Left ventricle myocardium inferior (tissue), 1 donor: ENCODE measurements at regions not wholly inside any gene's neighbourhood (a gene's known extent, or its start where the extent isn't known, plus 50 kb on each side); places are given as distances from the start of the nearest gene placed in this dataset.

Source experiments
- DNase-seq: peaks from one replicate; pipeline ENCODE4 v3.0.0-alpha.2; 2020
- H3K27ac ChIP-seq: fragments of 200-600 bp; replicated peaks from 2 replicates; pipeline ENCODE4 v1.8.0; 2021
- H3K27me3 ChIP-seq: fragments of 200-600 bp; 2 replicates; pipeline ENCODE4 v1.8.0; 2021; ENCODE audit warnings: low read depth
- H3K36me3 ChIP-seq: fragments of 200-600 bp; 2 replicates; pipeline ENCODE4 v1.8.0; 2021
- H3K4me1 ChIP-seq: fragments of 200-600 bp; 2 replicates; pipeline ENCODE4 v1.8.0; 2021
- H3K4me3 ChIP-seq: fragments of 200-600 bp; 2 replicates; pipeline ENCODE4 v1.8.0; 2021; ENCODE audit warnings: mild to moderate bottlenecking, moderate library complexity
- H3K9me3 ChIP-seq: fragments of 200-600 bp; replicated peaks from 2 replicates; pipeline ENCODE4 v1.8.0; 2021
- intact Hi-C: fragments of 100-400 bp; cut with micrococcal nuclease; formaldehyde crosslinking; loops from one replicate; pipeline ENCODE4 v1.11.0; 2022
- TF ChIP-seq, protein P1 (sequence below): fragments of 200-600 bp; IDR thresholded peaks from 2 replicates; pipeline ENCODE4 v1.8.0; 2021; ENCODE audit warnings: antibody characterized with exemption, mild to moderate bottlenecking, borderline replicate concordance
- donor health status: DM: no; HTN: yes; CAD: no; lungs with severe emphysema.

GRCh38 chr6:19465760-19466159 is 371.4 kb upstream of the ID4 start:
- Histone ChIP-seq H3K4me3 (no peak overlapping the region), H3K9me3 (no peaks in the 10 kb centered on the region), H3K4me1 (no peaks in the 10 kb centered on the region), H3K27me3 (no peaks in the 10 kb centered on the region), H3K36me3 (no peaks in the 10 kb centered on the region), H3K27ac (no peak overlapping the region)
- intact Hi-C loops: no loop called here
- no peak for DNase-seq
- TF ChIP-seq, protein P1, sequence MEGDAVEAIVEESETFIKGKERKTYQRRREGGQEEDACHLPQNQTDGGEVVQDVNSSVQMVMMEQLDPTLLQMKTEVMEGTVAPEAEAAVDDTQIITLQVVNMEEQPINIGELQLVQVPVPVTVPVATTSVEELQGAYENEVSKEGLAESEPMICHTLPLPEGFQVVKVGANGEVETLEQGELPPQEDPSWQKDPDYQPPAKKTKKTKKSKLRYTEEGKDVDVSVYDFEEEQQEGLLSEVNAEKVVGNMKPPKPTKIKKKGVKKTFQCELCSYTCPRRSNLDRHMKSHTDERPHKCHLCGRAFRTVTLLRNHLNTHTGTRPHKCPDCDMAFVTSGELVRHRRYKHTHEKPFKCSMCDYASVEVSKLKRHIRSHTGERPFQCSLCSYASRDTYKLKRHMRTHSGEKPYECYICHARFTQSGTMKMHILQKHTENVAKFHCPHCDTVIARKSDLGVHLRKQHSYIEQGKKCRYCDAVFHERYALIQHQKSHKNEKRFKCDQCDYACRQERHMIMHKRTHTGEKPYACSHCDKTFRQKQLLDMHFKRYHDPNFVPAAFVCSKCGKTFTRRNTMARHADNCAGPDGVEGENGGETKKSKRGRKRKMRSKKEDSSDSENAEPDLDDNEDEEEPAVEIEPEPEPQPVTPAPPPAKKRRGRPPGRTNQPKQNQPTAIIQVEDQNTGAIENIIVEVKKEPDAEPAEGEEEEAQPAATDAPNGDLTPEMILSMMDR: no peak

DNA sequence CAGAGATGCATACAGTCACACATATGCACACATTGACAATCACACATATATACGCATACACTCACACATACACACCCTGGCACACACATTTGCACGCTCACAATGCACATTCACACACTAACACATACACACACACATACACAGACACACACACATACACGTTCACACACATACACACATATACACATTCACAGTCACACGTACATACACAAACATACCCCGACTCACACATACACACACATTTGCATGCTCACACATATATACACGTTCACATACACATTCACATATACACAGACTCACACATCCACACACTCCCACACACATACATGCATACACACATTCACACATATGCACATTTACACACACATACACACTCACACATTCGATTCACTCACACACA is 366.8 kb upstream of the ID4 start:
- intact Hi-C loops: no loop called here
- no peaks in the 10 kb centered on the region for H3K27me3 ChIP-seq
- H3K4me3 ChIP-seq: no peak overlapping the region
- no peaks in the 10 kb centered on the region for H3K9me3 ChIP-seq
- DNase-seq: no peak
- no peaks in the 10 kb centered on the region for H3K4me1 ChIP-seq
- H3K27ac ChIP-seq: no peak overlapping the region
- TF ChIP-seq, protein P1: no peak
- no peaks in the 10 kb centered on the region for H3K36me3 ChIP-seq

GRCh38 chr6:19472153-19472552 is 365.0 kb upstream of the ID4 start:
- no peaks in the 10 kb centered on the region for H3K27me3 ChIP-seq
- DNase-seq: no peak
- no peaks in the 10 kb centered on the region for H3K4me1 ChIP-seq
- no peaks in the 10 kb centered on the region for H3K9me3 ChIP-seq
- no peak overlapping the region for H3K27ac ChIP-seq
- TF ChIP-seq, protein P1: no peak
- H3K36me3 ChIP-seq: no peaks in the 10 kb centered on the region
- H3K4me3 ChIP-seq: no peak overlapping the region
- intact Hi-C loops: no loop called here

DNA sequence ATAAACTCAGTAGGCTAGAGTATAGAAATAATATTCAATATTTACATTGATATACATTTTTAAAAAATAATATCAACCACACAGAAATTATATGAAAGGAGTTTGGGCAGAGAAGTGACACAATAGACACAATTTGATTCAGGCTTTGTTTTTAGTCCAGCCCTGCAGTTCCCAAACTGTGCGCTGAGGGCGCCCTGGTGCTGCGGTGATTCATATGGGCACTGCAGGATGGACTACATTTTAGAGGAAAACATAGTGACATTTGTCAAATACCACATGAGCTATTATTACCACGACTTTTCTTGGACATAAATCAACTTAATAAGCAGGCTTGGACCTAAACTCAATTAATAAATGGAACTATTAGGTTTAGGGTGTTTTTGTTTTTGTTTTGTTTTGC is 364.3 kb upstream of the ID4 start:
- no peak overlapping the region for H3K27ac ChIP-seq
- H3K4me3 ChIP-seq: no peak overlapping the region
- H3K36me3 ChIP-seq: no peaks in the 10 kb centered on the region
- no peaks in the 10 kb centered on the region for H3K4me1 ChIP-seq
- TF ChIP-seq, protein P1: no peak
- DNase-seq: no peak
- no peaks in the 10 kb centered on the region for H3K9me3 ChIP-seq
- H3K27me3 ChIP-seq: no peaks in the 10 kb centered on the region
- intact Hi-C loops: no loop called here

DNA sequence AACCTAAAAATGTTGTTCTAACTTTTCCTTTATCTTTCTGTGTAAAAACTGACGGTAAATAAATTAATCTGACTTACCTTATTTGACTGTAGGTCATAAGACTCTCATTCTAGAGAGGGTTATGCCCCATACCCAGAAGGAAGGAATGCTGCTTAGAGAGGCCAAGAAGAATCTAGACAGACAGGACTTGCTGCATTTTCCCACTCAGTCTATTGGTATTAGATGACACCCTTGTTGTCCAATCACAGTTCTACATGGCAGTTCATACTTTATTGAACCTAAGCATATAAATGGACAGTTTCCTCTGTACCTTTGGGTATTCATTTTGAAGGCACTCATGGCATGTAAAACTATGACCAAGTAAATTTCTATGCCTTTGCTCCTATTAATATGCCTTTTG is 359.6 kb upstream of the ID4 start:
- TF ChIP-seq, protein P1: no peak

GRCh38 chr6:19478273-19478672 is 358.9 kb upstream of the ID4 start:
- intact Hi-C loops: no loop called here
- no peaks in the 10 kb centered on the region for H3K36me3 ChIP-seq
- no peak overlapping the region for H3K4me3 ChIP-seq
- H3K27me3 ChIP-seq: no peaks in the 10 kb centered on the region
- TF ChIP-seq, protein P1: no peak
- DNase-seq: no peak
- no peaks in the 10 kb centered on the region for H3K9me3 ChIP-seq
- no peaks in the 10 kb centered on the region for H3K4me1 ChIP-seq
- H3K27ac ChIP-seq: no peak overlapping the region

More for the DNA sequence above, 359.6 kb upstream of the ID4 start:
- no peaks in the 10 kb centered on the region for H3K27me3 ChIP-seq
- intact Hi-C loops: no loop called here
- no peak overlapping the region for H3K4me3 ChIP-seq
- no peak overlapping the region for H3K27ac ChIP-seq
- H3K4me1 ChIP-seq: no peaks in the 10 kb centered on the region
- DNase-seq: no peak
- no peaks in the 10 kb centered on the region for H3K36me3 ChIP-seq
- no peaks in the 10 kb centered on the region for H3K9me3 ChIP-seq
